Activated CD4-positive, alpha-beta memory T cell treated with anti-CD3 and anti-CD28 coated beads, Interleukin-2, amount 10 ng/mL, durations not matched to agents 7 days and 5 days (primary cell): ENCODE measurements at regions not wholly inside any gene's neighbourhood (a gene's known extent, or its start where the extent isn't known, plus 50 kb on each side); places are given as distances from the start of the nearest gene placed in this dataset.
"Not testable (repeated sequence)": the region's sequence is repeated elsewhere in the genome, so short reads cannot be mapped to it uniquely, and the experiment has no call there.

Source experiments
- CTCF ChIA-PET: fragments of 350-600 bp; sonication (Branson Sonifier 250); formaldehyde crosslinking; loops from one replicate; lab custom pipeline; 2021; ENCODE audit warnings: antibody characterized with exemption, inconsistent platforms; lab: Charles Lee
- POLR2A ChIA-PET: fragments of 350-600 bp; sonication (Branson Sonifier 250); formaldehyde crosslinking; loops from one replicate; lab custom pipeline; 2021; ENCODE audit warnings: antibody characterized with exemption; lab: Charles Lee
- DNase-seq: peaks from one replicate; pipeline ENCODE4 v3.0.0-alpha.2; 2020
- H3K27ac Mint-ChIP-seq: one replicate; pipeline ENCODE4 v1.8.0; 2021; ENCODE audit warnings: mild to moderate bottlenecking, mixed read lengths
- H3K27me3 Mint-ChIP-seq: one replicate; pipeline ENCODE4 v1.8.0; 2021; ENCODE audit warnings: mixed read lengths
- H3K36me3 Mint-ChIP-seq: one replicate; pipeline ENCODE4 v1.8.0; 2021; ENCODE audit warnings: low read depth, mixed read lengths
- H3K4me1 Mint-ChIP-seq: one replicate; pipeline ENCODE4 v1.8.0; 2021; ENCODE audit warnings: mixed read lengths
- H3K4me3 Mint-ChIP-seq: one replicate; pipeline ENCODE4 v1.8.0; 2021; ENCODE audit warnings: mild to moderate bottlenecking, mixed read lengths
- H3K9me3 Mint-ChIP-seq: one replicate; pipeline ENCODE4 v1.8.0; 2021; ENCODE audit warnings: mixed read lengths

- Mint-ChIP-seq H3K4me3 (no peak overlapping the region), H3K27me3 (peaks cover 4% of the 10 kb centered on the region), H3K4me1 (peaks cover 56% of the 10 kb centered on the region), H3K36me3 (peaks cover 46% of the 10 kb centered on the region), H3K9me3 (peaks cover 23% of the 10 kb centered on the region), H3K27ac (no peak overlapping the region)
- DNase-seq = peak; percentile 8
- ChIA-PET POLR2A (interaction anchor here (1.1 to 1.4 kb wide), 2 partner anchors 15 to 74 kb away, joined by 3 to 4 read pairs; no protein-coding TSS in a partner anchor), CTCF (interaction anchor here (1.7 kb wide), 1 partner anchor 10 kb away, joined by 12 read pairs; no protein-coding TSS in a partner anchor)
Observed at GRCh38 chr7:157475601-157476000, 138.8 kb downstream of the DNAJB6 start.

DNA sequence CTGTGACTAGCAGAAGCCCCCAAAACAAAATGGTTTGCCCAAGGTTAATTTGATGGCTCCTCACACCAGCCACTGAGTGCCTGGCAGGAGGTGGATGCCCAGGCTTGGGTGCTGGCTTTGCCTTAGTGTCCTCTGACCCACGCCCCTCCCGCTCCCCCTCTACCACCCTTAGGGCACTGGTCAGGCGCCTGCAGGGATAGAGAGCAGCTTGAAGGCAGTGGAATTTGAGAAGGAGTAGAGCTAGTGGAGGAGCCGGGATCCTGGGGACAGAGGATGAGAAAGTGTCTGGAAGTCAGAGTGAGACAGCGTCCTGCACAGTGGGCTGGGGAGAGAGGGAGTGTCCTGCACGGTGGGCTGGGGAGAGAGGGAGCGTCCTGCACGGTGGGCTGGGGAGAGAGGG lies 139.4 kb downstream of the DNAJB6 start:
- Mint-ChIP-seq H3K9me3 (peaks cover 23% of the 10 kb centered on the region), H3K4me3 (no peak overlapping the region), H3K36me3 (peaks cover 43% of the 10 kb centered on the region), H3K27ac (no peak overlapping the region), H3K27me3 (peaks cover 4% of the 10 kb centered on the region), H3K4me1 (peaks cover 50% of the 10 kb centered on the region)
- peak; percentile 14 for DNase-seq
- CTCF ChIA-PET = no interaction called here
- POLR2A ChIA-PET = no interaction called here

- Mint-ChIP-seq H3K9me3 (peaks cover 23% of the 10 kb centered on the region), H3K4me3 (no peak overlapping the region), H3K4me1 (peaks cover 43% of the 10 kb centered on the region), H3K27me3 (peaks cover 4% of the 10 kb centered on the region), H3K36me3 (peaks cover 40% of the 10 kb centered on the region), H3K27ac (no peak overlapping the region)
- DNase-seq = no peak
- ChIA-PET POLR2A (interaction anchor here (2.1 kb wide), 1 partner anchor 13 kb away, joined by 7 read pairs; no protein-coding TSS in a partner anchor), CTCF (no interaction called here)
Observed at GRCh38 chr7:157476654-157477549, 140.1 kb downstream of the DNAJB6 start.

- H3K9me3 Mint-ChIP-seq = peaks cover 19% of the 10 kb centered on the region
- DNase-seq = no peak
- H3K4me3 Mint-ChIP-seq = peak overlapping the region; percentile 18
- peak overlapping the region; percentile 44 for H3K27ac Mint-ChIP-seq
- H3K36me3 Mint-ChIP-seq = peaks cover 32% of the 10 kb centered on the region
- peaks cover 4% of the 10 kb centered on the region for H3K27me3 Mint-ChIP-seq
- peaks cover 35% of the 10 kb centered on the region for H3K4me1 Mint-ChIP-seq
- ChIA-PET POLR2A (interaction anchor here (2.1 kb wide), 1 partner anchor 12 kb away, joined by 7 read pairs; no protein-coding TSS in a partner anchor), CTCF (no interaction called here)
Observed at GRCh38 chr7:157477550-157478212, 140.9 kb downstream of the DNAJB6 start.

GRCh38 chr7:157478611-157479010 lies 141.8 kb downstream of the DNAJB6 start:
- H3K27me3 Mint-ChIP-seq, DNase-seq, H3K4me3 Mint-ChIP-seq, H3K27ac Mint-ChIP-seq: not testable (repeated sequence)
- peaks cover 11% of the 10 kb centered on the region for H3K9me3 Mint-ChIP-seq
- CTCF ChIA-PET = interaction anchor here (0.7 to 1.3 kb wide), 2 partner anchors 12 to 13 kb away, joined by 3 read pairs; no protein-coding TSS in a partner anchor
- POLR2A ChIA-PET = interaction anchor here (2.1 kb wide), 1 partner anchor 12 kb away, joined by 7 read pairs; no protein-coding TSS in a partner anchor
- peaks cover 23% of the 10 kb centered on the region for H3K36me3 Mint-ChIP-seq
- H3K4me1 Mint-ChIP-seq = peaks cover 29% of the 10 kb centered on the region

DNA sequence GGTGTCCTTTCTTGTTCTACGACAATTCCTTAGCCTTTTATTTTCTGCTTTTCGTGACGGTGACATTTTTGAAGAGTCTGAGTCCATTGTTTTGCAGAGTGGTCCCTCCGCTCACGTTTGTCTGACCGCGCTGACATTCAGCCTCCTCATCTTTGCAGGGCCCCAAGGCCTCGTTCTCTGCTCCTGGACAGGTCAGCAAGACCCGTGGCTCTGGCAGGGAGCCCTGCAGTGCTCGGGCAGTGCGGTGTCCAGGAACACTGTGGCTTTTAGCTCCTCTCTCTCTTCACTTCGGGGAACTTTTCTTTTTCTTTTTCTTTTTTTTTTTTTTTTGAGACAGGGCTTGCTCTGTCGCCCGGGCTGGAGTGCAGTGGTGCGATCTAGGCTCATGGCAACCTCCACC lies 142.5 kb downstream of the DNAJB6 start:
- peaks cover 7% of the 10 kb centered on the region for H3K9me3 Mint-ChIP-seq
- peaks cover 18% of the 10 kb centered on the region for H3K36me3 Mint-ChIP-seq
- H3K27me3 Mint-ChIP-seq = peaks cover 4% of the 10 kb centered on the region
- H3K4me3 Mint-ChIP-seq = no peak overlapping the region
- ChIA-PET CTCF (interaction anchor here (1.3 kb wide), 1 partner anchor 11 kb away, joined by 3 read pairs; no protein-coding TSS in a partner anchor), POLR2A (no interaction called here)
- H3K27ac Mint-ChIP-seq = no peak overlapping the region
- peaks cover 32% of the 10 kb centered on the region for H3K4me1 Mint-ChIP-seq
- DNase-seq = no peak

- Mint-ChIP-seq H3K4me1 (peaks cover 42% of the 10 kb centered on the region), H3K9me3 (no peaks in the 10 kb centered on the region), H3K36me3 (peaks cover 9% of the 10 kb centered on the region), H3K27ac (no peak overlapping the region), H3K27me3 (peaks cover 5% of the 10 kb centered on the region), H3K4me3 (no peak overlapping the region)
- ChIA-PET POLR2A (no interaction called here), CTCF (no interaction called here)
- peak; percentile 12 for DNase-seq
Observed at GRCh38 chr7:157480371-157481050, 143.7 kb downstream of the DNAJB6 start.

DNA sequence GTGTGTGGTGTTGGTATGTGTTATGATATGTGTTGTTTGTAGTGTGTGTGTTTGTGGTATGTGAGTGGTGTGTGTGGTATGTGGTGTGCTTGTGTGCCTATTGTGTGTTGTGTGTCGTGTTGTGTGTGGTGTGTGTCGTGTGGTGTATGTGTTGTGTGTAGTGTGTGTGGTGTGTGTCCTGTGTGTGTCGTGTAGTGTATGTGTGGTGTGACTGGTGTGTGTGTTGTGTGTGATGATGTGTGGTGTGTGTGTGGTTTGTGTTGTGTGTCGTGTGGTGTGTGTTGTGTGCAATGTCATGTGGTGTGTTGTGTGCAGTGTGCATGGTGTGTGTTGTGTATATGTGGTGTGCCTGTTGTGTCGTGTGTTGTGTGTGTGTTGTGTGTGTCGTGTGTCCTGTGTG lies 144.6 kb downstream of the DNAJB6 start:
- Mint-ChIP-seq H3K27me3 (peaks cover 8% of the 10 kb centered on the region), H3K27ac (no peak overlapping the region), H3K4me3 (no peak overlapping the region), H3K4me1 (peaks cover 47% of the 10 kb centered on the region), H3K9me3 (no peaks in the 10 kb centered on the region), H3K36me3 (peaks cover under 1% of the 10 kb centered on the region)
- POLR2A ChIA-PET = no interaction called here
- CTCF ChIA-PET = no interaction called here
- DNase-seq = no peak

GRCh38 chr7:157482025-157482424 lies 145.2 kb downstream of the DNAJB6 start:
- Mint-ChIP-seq H3K36me3 (no peaks in the 10 kb centered on the region), H3K4me3 (no peak overlapping the region), H3K4me1 (peaks cover 46% of the 10 kb centered on the region), H3K27ac (no peak overlapping the region), H3K9me3 (no peaks in the 10 kb centered on the region), H3K27me3 (peaks cover 8% of the 10 kb centered on the region)
- DNase-seq = no peak
- ChIA-PET CTCF (no interaction called here), POLR2A (no interaction called here)

DNA sequence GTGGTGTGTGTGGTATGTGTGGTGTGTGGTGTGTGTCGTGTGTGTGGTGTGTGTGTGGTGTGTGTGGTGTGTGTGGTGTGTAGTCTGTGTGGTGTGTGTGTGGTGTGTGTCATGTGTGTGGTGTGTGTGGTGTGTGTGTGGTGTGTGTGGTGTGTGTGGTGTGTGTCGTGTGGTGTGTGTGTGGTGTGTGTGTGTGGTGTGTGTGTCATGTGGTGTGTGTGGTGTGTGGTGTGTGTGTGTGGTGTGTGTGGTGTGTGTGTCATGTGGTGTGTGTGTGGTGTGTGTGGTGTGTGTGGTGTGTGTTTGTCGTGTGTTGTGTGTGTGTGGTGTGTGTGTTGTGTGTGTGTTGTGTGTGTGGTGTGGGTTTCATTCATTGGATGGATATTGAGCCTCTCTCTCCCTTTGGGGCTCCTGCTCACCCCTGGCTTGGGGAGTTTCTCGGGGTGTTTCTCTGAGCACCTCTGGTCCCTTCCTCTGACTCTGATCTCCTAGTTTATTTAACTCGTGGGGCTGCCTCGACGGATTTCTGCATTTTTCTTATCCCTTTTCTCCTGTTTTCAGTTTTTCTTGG lies 145.8 kb downstream of the DNAJB6 start:
- no peak overlapping the region for H3K4me3 Mint-ChIP-seq
- H3K36me3 Mint-ChIP-seq = no peaks in the 10 kb centered on the region
- DNase-seq = peak; percentile 15
- H3K4me1 Mint-ChIP-seq = peaks cover 41% of the 10 kb centered on the region
- ChIA-PET CTCF (no interaction called here), POLR2A (no interaction called here)
- peaks cover 8% of the 10 kb centered on the region for H3K27me3 Mint-ChIP-seq
- no peak overlapping the region for H3K27ac Mint-ChIP-seq
- H3K9me3 Mint-ChIP-seq = no peaks in the 10 kb centered on the region

- H3K36me3 Mint-ChIP-seq = no peaks in the 10 kb centered on the region
- ChIA-PET POLR2A (no interaction called here), CTCF (no interaction called here)
- H3K27ac Mint-ChIP-seq = peak overlapping the region; percentile 1
- H3K4me3 Mint-ChIP-seq = no peak overlapping the region
- H3K9me3 Mint-ChIP-seq = no peaks in the 10 kb centered on the region
- H3K4me1 Mint-ChIP-seq = peaks cover 35% of the 10 kb centered on the region
- peak; percentile 9 for DNase-seq
- peaks cover 8% of the 10 kb centered on the region for H3K27me3 Mint-ChIP-seq
Observed at GRCh38 chr7:157483515-157483914, 146.7 kb downstream of the DNAJB6 start.

GRCh38 chr7:157483971-157484410 lies 147.2 kb downstream of the DNAJB6 start:
- ChIA-PET POLR2A (interaction anchor here (1.0 kb wide), 1 partner anchor 12 kb away, joined by 3 read pairs; no protein-coding TSS in a partner anchor), CTCF (interaction anchor here (2.5 kb wide), 1 partner anchor 9 kb away, joined by 12 read pairs; no protein-coding TSS in a partner anchor)
- Mint-ChIP-seq H3K4me3 (no peak overlapping the region), H3K27ac (no peak overlapping the region), H3K36me3 (no peaks in the 10 kb centered on the region), H3K9me3 (no peaks in the 10 kb centered on the region), H3K4me1 (peaks cover 33% of the 10 kb centered on the region), H3K27me3 (peaks cover 8% of the 10 kb centered on the region)
- DNase-seq = peak; percentile 15
